GM12878 (cell line): ENCODE measurements at regions not wholly inside any gene's neighbourhood (a gene's known extent, or its start where the extent isn't known, plus 50 kb on each side); places are given as distances from the start of the nearest gene placed in this dataset.

Experiments used
- ATAC-seq: fragments of 200-7000 bp; cut with Tn5 transposase; 3 replicates; pipeline ENCODE4 v1.9.1; 2020; ENCODE audit warnings: mild to moderate bottlenecking, moderate library complexity
- BruUV-seq: library from RNA; stranded (reverse); fragments of 400-500 nt; replicated peaks from 2 replicates; lab custom pipeline; 2021; lab: Mats Ljungman, UMichigan
- CTCF ChIA-PET: fragments of 300-600 bp; sonication (Branson Sonifier 250); formaldehyde crosslinking; extraction: SDS; loops from one replicate; lab custom pipeline; 2021; ENCODE audit warnings: inconsistent platforms; lab: Yijun Ruan, JAX
- POLR2A ChIA-PET: fragments of 350-600 bp; formaldehyde crosslinking; extraction: SDS; loops from one replicate; lab custom pipeline; 2021; ENCODE audit warnings: inconsistent platforms; lab: Charles Lee
- RAD21 ChIA-PET: fragments of 300-600 bp; sonication (Branson Sonifier 250); formaldehyde crosslinking; loops from one replicate; lab custom pipeline; 2023; ENCODE audit warnings: antibody characterized with exemption; ENCODE audit not compliant: unreplicated experiment; lab: Charles Lee
- SMC1A ChIA-PET: fragments of 300-600 bp; sonication (Branson Sonifier 250); formaldehyde crosslinking; loops from one replicate; lab custom pipeline; 2023; ENCODE audit not compliant: unreplicated experiment, uncharacterized antibody; lab: Charles Lee
- DNase-seq: peaks from one replicate; pipeline ENCODE4 v3.0.0-alpha.2; 2011; ENCODE audit warnings: low read depth, low spot score
- FAIRE-seq: peaks from 3 replicates; lab custom pipeline; 2011; peaks lifted over from hg19 to GRCh38; lab: Jason Lieb, UNC
- H2AFZ ChIP-seq: 2 replicates; pipeline ENCODE4 v1.6.0; 2011; ENCODE audit warnings: low read depth, low read length, control low read depth; ENCODE audit not compliant: control insufficient read depth
- H3K27ac ChIP-seq: 2 replicates; pipeline ENCODE4 v1.5.1; 2011; ENCODE audit warnings: control low read depth; ENCODE audit not compliant: control insufficient read depth, insufficient read depth
- H3K27me3 ChIP-seq, 2 experiments: replicated peaks in 1 of 2; 2 replicates each; pipeline versions ENCODE4 v1.6.0 to v1.6.1; 2011; ENCODE audit warnings: low read length in 1 of 2; ENCODE audit not compliant: control insufficient read depth in 2 of 2, insufficient read depth in 2 of 2
- H3K36me3 ChIP-seq, 2 experiments: 2 replicates each; pipeline ENCODE4 v1.5.1; 2011; ENCODE audit warnings: low read length in 1 of 2; ENCODE audit not compliant: control insufficient read depth in 2 of 2, insufficient read depth in 2 of 2
- H3K4me1 ChIP-seq: 2 replicates; pipeline ENCODE4 v1.6.1; 2011; ENCODE audit warnings: mild to moderate bottlenecking, low read length, moderate library complexity, mixed read lengths; ENCODE audit not compliant: control insufficient read depth, insufficient read depth
- H3K4me2 ChIP-seq: 2 replicates; pipeline ENCODE4 v1.6.0; 2011; ENCODE audit warnings: control low read depth; ENCODE audit not compliant: control insufficient read depth, insufficient read depth
- H3K4me3 ChIP-seq: fragments of 200-600 bp; sonication (generic); 2 replicates; pipeline ENCODE4 v1.5.1; 2016
- H3K79me2 ChIP-seq: 2 replicates; pipeline ENCODE4 v1.6.0; 2011; ENCODE audit warnings: low read length; ENCODE audit not compliant: control insufficient read depth, insufficient read depth
- H3K9ac ChIP-seq: 2 replicates; pipeline ENCODE4 v1.8.0; 2011; ENCODE audit warnings: low read length, control low read depth, mixed read lengths; ENCODE audit not compliant: control insufficient read depth, insufficient read depth
- H3K9me3 ChIP-seq: replicated peaks from 3 replicates; pipeline ENCODE4 v1.5.1; 2011; ENCODE audit warnings: mild to moderate bottlenecking, low read length; ENCODE audit not compliant: control insufficient read depth, insufficient read depth
- H4K20me1 ChIP-seq: 2 replicates; pipeline ENCODE4 v1.6.0; 2011; ENCODE audit not compliant: control insufficient read depth, insufficient read depth
- ATF7 ChIP-seq: fragments of 450-650 bp; IDR thresholded peaks from 2 replicates; pipeline ENCODE4 v1.6.1; 2016; ENCODE audit warnings: low read depth, mild to moderate bottlenecking
- CHD1 ChIP-seq: IDR thresholded peaks from 2 replicates; pipeline ENCODE4 v1.6.1; 2012; ENCODE audit warnings: low read depth, low read length, improper control_type of control experiment
- CUX1 ChIP-seq: IDR thresholded peaks from 2 replicates; pipeline ENCODE4 v1.6.1; 2012; ENCODE audit warnings: improper control_type of control experiment, low read depth, low read length; ENCODE audit not compliant: insufficient replicate concordance
- FOXM1 ChIP-seq: IDR thresholded peaks from 2 replicates; pipeline ENCODE4 v1.6.1; 2012; ENCODE audit warnings: low read depth, mild to moderate bottlenecking, inconsistent platforms, low read length, moderate library complexity
- IRF4 ChIP-seq: IDR thresholded peaks from 2 replicates; pipeline ENCODE4 v1.6.1; 2011; ENCODE audit warnings: low read depth, low read length
- MXI1 ChIP-seq: fragments of 150-350 bp; IDR thresholded peaks from 2 replicates; pipeline ENCODE4 v1.6.1; 2011; ENCODE audit warnings: low read depth, mild to moderate bottlenecking, inconsistent platforms, low read length, improper control_type of control experiment
- POLR2AphosphoS5 ChIP-seq: IDR thresholded peaks from 2 replicates; pipeline ENCODE4 v1.6.1; 2011; ENCODE audit warnings: mild to moderate bottlenecking, low read length, inconsistent platforms
- STAT3 ChIP-seq: IDR thresholded peaks from 2 replicates; pipeline ENCODE4 v1.6.1; 2011; ENCODE audit warnings: low read depth, low read length, improper control_type of control experiment
- SUZ12 ChIP-seq: fragments of 200-600 bp; sonication (generic); IDR thresholded peaks from one replicate; pipeline ENCODE4 v1.6.1; 2018; ENCODE audit warnings: antibody characterized with exemption, mild to moderate bottlenecking; ENCODE audit not compliant: unreplicated experiment
- TARDBP ChIP-seq: IDR thresholded peaks from 2 replicates; pipeline ENCODE4 v1.6.1; 2016; ENCODE audit warnings: borderline replicate concordance
- ZNF207 ChIP-seq: fragments of 450-650 bp; IDR thresholded peaks from 2 replicates; pipeline ENCODE4 v1.6.1; 2014; ENCODE audit warnings: antibody characterized with exemption, mild to moderate bottlenecking, borderline replicate concordance
- ZSCAN29 ChIP-seq: fragments of 450-650 bp; IDR thresholded peaks from 2 replicates; pipeline ENCODE4 v1.6.1; 2017; ENCODE audit warnings: mild to moderate bottlenecking, moderate library complexity
- WGBS: methylation state at CpG from one replicate; pipeline ENCODE4 v1.1.6; 2016; ENCODE audit warnings: low lambda C conversion rate; ENCODE audit not compliant: insufficient replicate concordance, insufficient coverage; ENCODE audit errors: missing lambda C conversion rate; 5-methylcytosine and 5-hydroxymethylcytosine counted together
- in situ Hi-C: fragments of 300-500 bp; cut with MboI; formaldehyde crosslinking; loops from 9 replicates; pipeline ENCODE4 v1.14.3; 2018; ENCODE audit warnings: mixed read lengths
- intact Hi-C: fragments of 100-400 bp; cut with micrococcal nuclease; formaldehyde crosslinking; loops from one replicate; pipeline ENCODE4 v1.14.2; 2022; ENCODE audit not compliant: unreplicated experiment

GRCh38 chr5:176724472-176724871, 77.2 kb downstream of the TSPAN17 start:
- no peak overlapping the region for H2AFZ ChIP-seq
- no peaks in the 10 kb centered on the region for H3K4me1 ChIP-seq
- peaks cover 0 to 6% of the 10 kb centered on the region in 2 experiments; a peak in 3 of 4 replicates for H3K27me3 ChIP-seq
- FAIRE-seq = no peak
- no peak for TF ChIP-seq SUZ12
- TF ChIP-seq CHD1 = no peak
- no peak for TF ChIP-seq ZNF207
- TF ChIP-seq MXI1 = no peak
- TF ChIP-seq ZSCAN29 = no peak
- TF ChIP-seq STAT3 = no peak
- no peak for TF ChIP-seq ATF7
- no peak for DNase-seq
- intact Hi-C loops = no loop called here
- no peak for ATAC-seq
- SMC1A ChIA-PET = no interaction called here
- H3K9me3 ChIP-seq = no peaks in the 10 kb centered on the region
- 37% methylated on average over 8 of the region's 8 CpGs for WGBS
- RAD21 ChIA-PET = interaction anchor here (1.1 kb wide), 1 partner anchor 64 kb away, joined by 3 read pairs; no protein-coding TSS in a partner anchor
- H3K9ac ChIP-seq = no peak overlapping the region
- BruUV-seq = no TSS peak
- no peak overlapping the region for H3K27ac ChIP-seq
- H3K4me2 ChIP-seq = no peak overlapping the region
- no peaks in the 10 kb centered on the region for H4K20me1 ChIP-seq
- CTCF ChIA-PET = no interaction called here
- in situ Hi-C loops = no loop called here
- H3K79me2 ChIP-seq = no peaks in the 10 kb centered on the region
- no peaks in the 10 kb centered on the region for H3K36me3 ChIP-seq
- no peak overlapping the region for H3K4me3 ChIP-seq
- POLR2A ChIA-PET = no interaction called here

- ChIA-PET CTCF (no interaction called here), RAD21 (interaction anchor here (1.1 kb wide), 1 partner anchor 65 kb away, joined by 3 read pairs; no protein-coding TSS in a partner anchor), POLR2A (no interaction called here), SMC1A (no interaction called here)
- no peak overlapping the region for H3K9ac ChIP-seq
- DNase-seq (no peak), ATAC-seq (no peak), FAIRE-seq (no peak)
- in situ Hi-C loops (no loop called here), intact Hi-C loops (no loop called here)
- H3K27me3 ChIP-seq = peaks cover 0 to 6% of the 10 kb centered on the region in 2 experiments; a peak in 3 of 4 replicates
- no peaks in the 10 kb centered on the region; the same call in 2 of the 3 replicates for H3K9me3 ChIP-seq
- BruUV-seq = no TSS peak
- WGBS = 22% methylated on average over 22 of the region's 22 CpGs
- H3K79me2 ChIP-seq = no peaks in the 10 kb centered on the region
- H3K4me2 ChIP-seq = no peak overlapping the region
- no peak overlapping the region for H2AFZ ChIP-seq
- no peaks in the 10 kb centered on the region for H3K4me1 ChIP-seq
- no peak overlapping the region for H3K27ac ChIP-seq
- H4K20me1 ChIP-seq = no peaks in the 10 kb centered on the region
- no peak overlapping the region for H3K4me3 ChIP-seq
- no peaks in the 10 kb centered on the region for H3K36me3 ChIP-seq
- no peak for TF ChIP-seq CHD1
- no peak for TF ChIP-seq FOXM1
- no peak for TF ChIP-seq IRF4
- TF ChIP-seq TARDBP = no peak
- no peak for TF ChIP-seq POLR2AphosphoS5
- no peak for TF ChIP-seq CUX1
Observed at GRCh38 chr5:176725521-176726280, 78.4 kb downstream of the TSPAN17 start.
